Heart right ventricle (tissue), 16 donors: ENCODE measurements at regions not wholly inside any gene's neighbourhood (a gene's known extent, or its start where the extent isn't known, plus 50 kb on each side); places are given as distances from the start of the nearest gene placed in this dataset.

Experiments used
- ATAC-seq, 8 donors: fragments of 200-7000 bp; cut with Tn5 transposase; one replicate each; pipeline ENCODE4 v1.9.1; 2020; ENCODE audit warnings: mild to moderate bottlenecking in 8 of 8, moderate library complexity in 8 of 8, moderate number of reproducible peaks in 1 of 8
- DNase-seq, 2 donors: peaks; one replicate each; pipeline ENCODE4 v3.0.0-alpha.2; 2020
- H3K27ac ChIP-seq, 10 donors: fragments of 200-600 bp; sonication (generic) in 2 of 10; one replicate each; pipeline versions ENCODE4 v1.5.0 to v1.8.0; 2020 to 2022; ENCODE audit warnings: mild to moderate bottlenecking in 3 of 10
- H3K27me3 ChIP-seq, 7 donors: fragments of 200-600 bp; one replicate each; pipeline ENCODE4 v1.8.0; 2021 to 2022; ENCODE audit warnings: mild to moderate bottlenecking in 2 of 7
- H3K36me3 ChIP-seq, 9 donors: fragments of 200-600 bp; sonication (generic) in 1 of 9; one replicate each; pipeline versions ENCODE4 v1.5.0 to v1.8.0; 2020 to 2022; ENCODE audit warnings: mild to moderate bottlenecking in 2 of 9
- H3K4me1 ChIP-seq, 9 donors: fragments of 200-600 bp; sonication (generic) in 1 of 9; one replicate each; pipeline versions ENCODE4 v1.5.0 to v1.8.0; 2020 to 2022; ENCODE audit warnings: mild to moderate bottlenecking in 4 of 9
- H3K4me3 ChIP-seq, 10 donors: fragments of 200-600 bp; sonication (generic) in 2 of 10; one replicate each; pipeline versions ENCODE4 v1.5.0 to v1.8.0; 2020 to 2022; ENCODE audit warnings: mild to moderate bottlenecking in 7 of 10, moderate library complexity in 2 of 10
- H3K9me3 ChIP-seq, 11 donors: fragments of 200-600 bp in 10 of 11; sonication (generic) in 2 of 11; one replicate each; pipeline versions ENCODE4 v1.5.0 to v1.8.0; 2013 to 2022; ENCODE audit warnings: mild to moderate bottlenecking in 2 of 11, control low read depth in 1 of 11, moderate library complexity in 1 of 11
- WGBS, 2 donors: extraction: QIAGEN DNeasy Blood & Tissue Kit; methylation state at CpG; one replicate each; pipeline ENCODE4 v1.1.7; 2013; ENCODE audit warnings: inconsistent platforms in 1 of 2; 5-methylcytosine and 5-hydroxymethylcytosine counted together
- intact Hi-C, 10 donors: fragments of 100-400 bp; cut with DNase I; formaldehyde crosslinking; loops; one replicate each; pipeline versions ENCODE4 v1.11.1 to v1.14.2; 2022
- TF ChIP-seq, protein P1 (sequence below), 9 donors: fragments of 200-600 bp; sonication (generic) in 2 of 9; IDR thresholded peaks; one replicate each; pipeline versions ENCODE4 v1.5.0 to v1.8.0; 2021 to 2022; ENCODE audit warnings: antibody characterized with exemption in 9 of 9, mild to moderate bottlenecking in 5 of 9, moderate library complexity in 1 of 9
- donor health status: Arrhythmogenic right ventricular cardiomyopathy.
- donor health status: ischemic (EF 13 %, LVEDD 7.1; RV severe dilation, severe dysfunction).
- donor health status: healthy with polysubstance abuse.
- donor health status: DM: no; HTN: yes; CAD: no.
- donor health status: DM: no; HTN: no; CAD: no.
- donor health status: ischemic (EF 25% LVEDD 6.9; RV normal size, moderate dysfunction).
- donor health status: ischemic (EF 25% LVEDD 5.7; RV mildly dilated, moderate dysfunction).
- donor health status: healthy.
- donor health status: DM: yes; HTN: yes; CAD: no.
- donor health status: Ischemic cardiomyopathy.
- donor health status: ischemic (EF 35%, LVEDD 5.7; RV mildly dilated, moderate dysfunction).
- donor health status: nonischemic (EF 11% LVEDD 7.7; RV severe dilation, severe dysfunction).
- donor health status: DM: yes; HTN: yes; CAD: no.
- donor health status: PGD.
- donor health status: ischemic (EF 29% LVEDD 5.4; RV normal size, mild dysfunction).
- donor health status: nonischemic (EF 23%, LVEDD 6.1; RV moderate dilation, normal function).

DNA sequence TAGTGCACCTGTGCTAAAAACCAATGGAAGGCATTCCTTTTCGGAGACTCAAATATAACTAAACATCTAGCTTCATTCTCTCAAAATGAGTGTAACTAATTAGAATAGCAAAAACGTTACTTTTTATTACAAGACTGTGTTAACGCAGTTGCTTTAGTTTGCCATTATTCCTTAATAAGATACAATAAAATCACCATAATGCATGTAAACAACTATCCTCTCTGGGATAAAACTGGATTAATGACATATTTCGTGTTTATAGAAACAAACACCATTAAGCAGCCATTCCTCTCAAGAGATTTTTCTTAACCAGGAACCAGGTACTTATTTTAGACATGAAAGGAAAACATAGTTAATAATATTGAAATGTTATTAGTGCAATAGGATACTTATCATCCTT lies 512.8 kb upstream of the B3GALT2 start:
- DNase-seq (no peak), ATAC-seq (no peak)
- WGBS, 2 donors, result 87 to 93% methylated on average over 4 of the region's 4 CpGs
- no peak overlapping the region for H3K4me3 ChIP-seq
- H3K27me3 ChIP-seq, result no peaks in the 10 kb centered on the region
- no peak overlapping the region for H3K27ac ChIP-seq
- no peaks in the 10 kb centered on the region for H3K36me3 ChIP-seq
- intact Hi-C loops, result no loop called here
- H3K4me1 ChIP-seq, result no peaks in the 10 kb centered on the region
- no peaks in the 10 kb centered on the region for H3K9me3 ChIP-seq
- TF ChIP-seq, protein P1, sequence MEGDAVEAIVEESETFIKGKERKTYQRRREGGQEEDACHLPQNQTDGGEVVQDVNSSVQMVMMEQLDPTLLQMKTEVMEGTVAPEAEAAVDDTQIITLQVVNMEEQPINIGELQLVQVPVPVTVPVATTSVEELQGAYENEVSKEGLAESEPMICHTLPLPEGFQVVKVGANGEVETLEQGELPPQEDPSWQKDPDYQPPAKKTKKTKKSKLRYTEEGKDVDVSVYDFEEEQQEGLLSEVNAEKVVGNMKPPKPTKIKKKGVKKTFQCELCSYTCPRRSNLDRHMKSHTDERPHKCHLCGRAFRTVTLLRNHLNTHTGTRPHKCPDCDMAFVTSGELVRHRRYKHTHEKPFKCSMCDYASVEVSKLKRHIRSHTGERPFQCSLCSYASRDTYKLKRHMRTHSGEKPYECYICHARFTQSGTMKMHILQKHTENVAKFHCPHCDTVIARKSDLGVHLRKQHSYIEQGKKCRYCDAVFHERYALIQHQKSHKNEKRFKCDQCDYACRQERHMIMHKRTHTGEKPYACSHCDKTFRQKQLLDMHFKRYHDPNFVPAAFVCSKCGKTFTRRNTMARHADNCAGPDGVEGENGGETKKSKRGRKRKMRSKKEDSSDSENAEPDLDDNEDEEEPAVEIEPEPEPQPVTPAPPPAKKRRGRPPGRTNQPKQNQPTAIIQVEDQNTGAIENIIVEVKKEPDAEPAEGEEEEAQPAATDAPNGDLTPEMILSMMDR (IDR thresholded peaks at IDR 0.05), result no peak

DNA sequence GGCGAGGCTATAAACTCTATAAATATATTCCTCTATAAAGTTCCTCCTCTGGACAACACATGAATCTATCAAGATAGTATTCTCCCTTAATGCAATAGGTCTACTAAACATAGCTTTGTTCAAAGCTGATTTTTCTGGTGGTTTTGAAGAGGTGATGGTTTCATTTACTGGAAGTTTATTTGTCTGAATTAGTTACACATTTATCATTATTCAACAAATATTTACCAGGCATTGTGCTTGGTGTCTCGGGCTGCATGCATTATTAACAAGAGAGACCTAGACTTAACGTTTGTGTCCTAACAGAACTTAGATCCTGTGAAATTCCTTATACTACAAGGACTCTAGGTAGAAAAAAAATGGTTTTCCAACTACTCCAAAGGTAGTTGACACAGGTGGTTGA lies 511.4 kb upstream of the B3GALT2 start:
- no peak for DNase-seq
- Histone ChIP-seq H3K4me3 (no peak overlapping the region), H3K27ac (no peak overlapping the region), H3K36me3 (no peaks in the 10 kb centered on the region), H3K9me3 (no peaks in the 10 kb centered on the region), H3K27me3 (no peaks in the 10 kb centered on the region), H3K4me1 (no peaks in the 10 kb centered on the region)
- WGBS, 2 donors, result 92 to 98% methylated on average over 3 of the region's 3 CpGs
- ATAC-seq, result no peak
- intact Hi-C loops, result no loop called here
- TF ChIP-seq, protein P1 (IDR thresholded peaks at IDR 0.05), result no peak

DNA sequence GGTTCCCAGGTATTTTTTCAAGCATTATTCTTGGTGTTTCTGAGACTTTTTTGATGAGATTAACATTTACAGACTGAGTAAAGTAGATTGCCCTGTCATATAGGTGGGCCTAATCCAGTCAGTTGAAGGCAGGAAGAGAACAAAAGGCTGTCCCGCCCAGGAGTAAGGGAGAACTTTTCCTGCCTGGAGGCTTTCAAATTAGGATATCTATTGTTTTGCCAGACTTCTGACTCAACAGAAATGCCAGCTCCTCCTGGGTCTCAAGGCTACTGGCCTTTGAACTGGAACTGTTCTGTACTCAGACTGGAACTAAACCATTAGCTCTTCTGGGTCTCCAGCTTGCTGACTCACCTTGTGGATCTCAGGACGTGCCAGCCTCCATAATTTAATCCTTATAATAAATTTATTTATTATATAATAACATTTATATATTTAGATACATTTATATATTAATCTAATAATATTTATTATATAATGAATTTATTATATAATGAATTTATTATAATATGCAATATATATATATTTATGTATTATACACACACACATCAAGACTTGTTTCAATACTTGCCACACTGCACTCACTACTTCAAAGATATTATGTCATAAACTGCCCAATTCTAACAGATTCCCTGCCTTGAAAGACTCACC lies 510.8 kb upstream of the B3GALT2 start:
- Histone ChIP-seq H3K27me3 (no peaks in the 10 kb centered on the region), H3K27ac (no peak overlapping the region), H3K4me1 (no peaks in the 10 kb centered on the region), H3K36me3 (no peaks in the 10 kb centered on the region), H3K4me3 (no peak overlapping the region), H3K9me3 (no peaks in the 10 kb centered on the region)
- no peak for DNase-seq
- ATAC-seq, result no peak
- intact Hi-C loops, result no loop called here
- TF ChIP-seq, protein P1 (IDR thresholded peaks at IDR 0.05), result no peak
- 76 to 88% methylated on average over 2 of the region's 2 CpGs for WGBS, 2 donors

DNA sequence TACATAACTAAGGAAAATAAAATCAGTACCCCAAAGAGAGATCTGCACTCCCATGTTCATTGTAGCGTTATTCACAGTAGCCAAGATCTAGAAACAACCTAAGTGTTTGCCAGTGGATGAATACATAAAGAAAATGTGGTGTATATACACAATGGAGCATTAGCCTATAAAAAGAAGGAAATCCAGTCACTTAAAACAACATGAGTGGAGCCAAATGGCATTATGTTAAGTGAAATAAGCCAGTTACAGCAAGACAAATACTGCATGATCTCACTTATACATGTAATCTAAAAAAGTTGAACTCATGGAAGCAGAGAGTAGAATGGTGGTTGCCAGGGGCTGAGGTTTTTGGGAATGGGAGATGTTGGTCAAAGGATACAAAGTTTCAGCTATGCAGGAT lies 508.3 kb upstream of the B3GALT2 start:
- Histone ChIP-seq H3K4me3 (no peak overlapping the region), H3K27me3 (no peaks in the 10 kb centered on the region), H3K9me3 (no peaks in the 10 kb centered on the region), H3K36me3 (no peaks in the 10 kb centered on the region), H3K27ac (no peak overlapping the region), H3K4me1 (no peaks in the 10 kb centered on the region)
- intact Hi-C loops, result no loop called here
- 80 to 87% methylated on average over 1 of the region's 1 CpG for WGBS, 2 donors
- DNase-seq, result no peak
- no peak for ATAC-seq
- TF ChIP-seq, protein P1 (IDR thresholded peaks at IDR 0.05), result no peak
